ENCODE measurements at regions not wholly inside any gene's neighbourhood (a gene's known extent, or its start where the extent isn't known, plus 50 kb on each side); places are given as distances from the start of the nearest gene placed in this dataset.

DNA sequence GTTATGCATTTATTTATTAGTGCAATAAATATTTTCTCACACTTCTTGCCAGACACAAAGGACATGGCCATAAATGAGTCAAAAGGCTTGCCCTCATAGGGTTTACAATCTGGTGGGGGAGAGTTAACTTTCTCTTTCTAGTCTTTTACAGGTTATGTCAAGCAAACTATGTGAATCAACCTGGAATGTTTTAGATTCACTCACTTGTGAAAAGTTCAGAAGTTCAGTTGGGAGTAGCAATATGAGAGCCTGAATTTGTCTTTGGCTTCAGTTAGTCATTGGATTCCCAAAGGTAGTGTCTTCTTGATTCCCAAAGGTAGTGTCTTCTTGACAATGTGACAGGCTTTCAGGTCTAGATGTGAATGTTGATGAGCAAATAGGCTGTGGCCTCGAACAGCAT is 264.8 kb downstream of the SOX2 start:
- Histone ChIP-seq H3K27ac (ENCODE audit: low read length) (no peak overlapping the region), H3K27me3 (ENCODE audit: control insufficient read depth, insufficient read depth, low read length) (no peaks in the 10 kb centered on the region), H3K36me3 (ENCODE audit: control insufficient read depth, insufficient read depth, low read length) (no peaks in the 10 kb centered on the region), H3K4me3 (ENCODE audit: low read depth in 2 of 2, low read length in 2 of 2) (no peak overlapping the region), H3K9me3 (ENCODE audit: control insufficient read depth, insufficient read depth, low read depth, low read length) (no peaks in the 10 kb centered on the region), H3K4me1 (ENCODE audit: control insufficient read depth, insufficient read depth, low read length) (no peaks in the 10 kb centered on the region)
- TF ChIP-seq TCF7L2 (IDR thresholded peaks at IDR 0.05; ENCODE audit: low read depth, low read length) (no peak), POLR2AphosphoS5 (IDR thresholded peaks at IDR 0.05; ENCODE audit: low read depth, low read length) (no peak), SIN3A (IDR thresholded peaks at IDR 0.05; ENCODE audit: borderline replicate concordance, insufficient read depth, low read depth, low read length) (no peak)
- TF ChIP-seq, protein P1, sequence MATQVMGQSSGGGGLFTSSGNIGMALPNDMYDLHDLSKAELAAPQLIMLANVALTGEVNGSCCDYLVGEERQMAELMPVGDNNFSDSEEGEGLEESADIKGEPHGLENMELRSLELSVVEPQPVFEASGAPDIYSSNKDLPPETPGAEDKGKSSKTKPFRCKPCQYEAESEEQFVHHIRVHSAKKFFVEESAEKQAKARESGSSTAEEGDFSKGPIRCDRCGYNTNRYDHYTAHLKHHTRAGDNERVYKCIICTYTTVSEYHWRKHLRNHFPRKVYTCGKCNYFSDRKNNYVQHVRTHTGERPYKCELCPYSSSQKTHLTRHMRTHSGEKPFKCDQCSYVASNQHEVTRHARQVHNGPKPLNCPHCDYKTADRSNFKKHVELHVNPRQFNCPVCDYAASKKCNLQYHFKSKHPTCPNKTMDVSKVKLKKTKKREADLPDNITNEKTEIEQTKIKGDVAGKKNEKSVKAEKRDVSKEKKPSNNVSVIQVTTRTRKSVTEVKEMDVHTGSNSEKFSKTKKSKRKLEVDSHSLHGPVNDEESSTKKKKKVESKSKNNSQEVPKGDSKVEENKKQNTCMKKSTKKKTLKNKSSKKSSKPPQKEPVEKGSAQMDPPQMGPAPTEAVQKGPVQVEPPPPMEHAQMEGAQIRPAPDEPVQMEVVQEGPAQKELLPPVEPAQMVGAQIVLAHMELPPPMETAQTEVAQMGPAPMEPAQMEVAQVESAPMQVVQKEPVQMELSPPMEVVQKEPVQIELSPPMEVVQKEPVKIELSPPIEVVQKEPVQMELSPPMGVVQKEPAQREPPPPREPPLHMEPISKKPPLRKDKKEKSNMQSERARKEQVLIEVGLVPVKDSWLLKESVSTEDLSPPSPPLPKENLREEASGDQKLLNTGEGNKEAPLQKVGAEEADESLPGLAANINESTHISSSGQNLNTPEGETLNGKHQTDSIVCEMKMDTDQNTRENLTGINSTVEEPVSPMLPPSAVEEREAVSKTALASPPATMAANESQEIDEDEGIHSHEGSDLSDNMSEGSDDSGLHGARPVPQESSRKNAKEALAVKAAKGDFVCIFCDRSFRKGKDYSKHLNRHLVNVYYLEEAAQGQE (IDR thresholded peaks at IDR 0.05; ENCODE audit: insufficient read depth in 1 of 2, low read depth in 2 of 2, low read length in 1 of 2), result no peak
- TF ChIP-seq, protein P2, sequence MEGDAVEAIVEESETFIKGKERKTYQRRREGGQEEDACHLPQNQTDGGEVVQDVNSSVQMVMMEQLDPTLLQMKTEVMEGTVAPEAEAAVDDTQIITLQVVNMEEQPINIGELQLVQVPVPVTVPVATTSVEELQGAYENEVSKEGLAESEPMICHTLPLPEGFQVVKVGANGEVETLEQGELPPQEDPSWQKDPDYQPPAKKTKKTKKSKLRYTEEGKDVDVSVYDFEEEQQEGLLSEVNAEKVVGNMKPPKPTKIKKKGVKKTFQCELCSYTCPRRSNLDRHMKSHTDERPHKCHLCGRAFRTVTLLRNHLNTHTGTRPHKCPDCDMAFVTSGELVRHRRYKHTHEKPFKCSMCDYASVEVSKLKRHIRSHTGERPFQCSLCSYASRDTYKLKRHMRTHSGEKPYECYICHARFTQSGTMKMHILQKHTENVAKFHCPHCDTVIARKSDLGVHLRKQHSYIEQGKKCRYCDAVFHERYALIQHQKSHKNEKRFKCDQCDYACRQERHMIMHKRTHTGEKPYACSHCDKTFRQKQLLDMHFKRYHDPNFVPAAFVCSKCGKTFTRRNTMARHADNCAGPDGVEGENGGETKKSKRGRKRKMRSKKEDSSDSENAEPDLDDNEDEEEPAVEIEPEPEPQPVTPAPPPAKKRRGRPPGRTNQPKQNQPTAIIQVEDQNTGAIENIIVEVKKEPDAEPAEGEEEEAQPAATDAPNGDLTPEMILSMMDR (IDR thresholded peaks at IDR 0.05), result no peak
- in situ Hi-C loops (cut with HindIII; ENCODE audit: low pct_unique_long_range_greater_than_20kb, low sequenced_read_pairs), result no loop called here
- no peak for DNase-seq (ENCODE audit: low read depth, low spot score)
- ChIA-PET POLR2A (no interaction called here), CTCF (no interaction called here)
- no TSS peak for BruUV-seq (replicated peaks)
- no peak for ATAC-seq
- intact Hi-C loops (cut with micrococcal nuclease; ENCODE audit: unreplicated experiment), result no loop called here

DNA sequence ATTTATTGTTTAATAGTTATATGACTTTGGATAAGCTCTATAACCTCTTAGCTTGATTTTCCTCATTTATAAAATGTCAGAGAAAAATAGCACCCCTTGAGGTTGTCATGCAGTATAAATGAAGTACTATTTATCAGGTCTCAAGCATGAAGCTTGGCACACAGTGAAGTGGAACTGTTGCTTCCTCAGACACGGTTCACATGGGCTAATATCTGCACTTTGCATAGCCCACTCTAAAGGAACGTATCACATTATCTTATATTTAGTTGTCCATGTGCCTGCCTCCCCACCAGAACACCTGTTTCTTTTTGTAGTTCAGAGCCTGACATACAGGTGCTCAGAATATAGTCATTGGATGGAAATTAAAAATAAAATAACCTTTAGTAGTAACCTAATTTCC is 273.7 kb downstream of the SOX2 start:
- Histone ChIP-seq H3K36me3 (ENCODE audit: control insufficient read depth, insufficient read depth, low read length) (no peaks in the 10 kb centered on the region), H3K27me3 (ENCODE audit: control insufficient read depth, insufficient read depth, low read length) (no peaks in the 10 kb centered on the region), H3K4me1 (ENCODE audit: control insufficient read depth, insufficient read depth, low read length) (no peaks in the 10 kb centered on the region), H3K27ac (ENCODE audit: low read length) (no peak overlapping the region), H3K9me3 (ENCODE audit: control insufficient read depth, insufficient read depth, low read depth, low read length) (no peaks in the 10 kb centered on the region), H3K4me3 (ENCODE audit: low read depth in 2 of 2, low read length in 2 of 2) (no peak overlapping the region)
- intact Hi-C loops (cut with micrococcal nuclease; ENCODE audit: unreplicated experiment) (no loop called here), in situ Hi-C loops (cut with HindIII; ENCODE audit: low pct_unique_long_range_greater_than_20kb, low sequenced_read_pairs) (no loop called here)
- DNase-seq (ENCODE audit: low read depth, low spot score), result no peak
- no peak for TF ChIP-seq TCF7L2 (IDR thresholded peaks at IDR 0.05; ENCODE audit: low read depth, low read length)
- no peak for ATAC-seq
- ChIA-PET CTCF (no interaction called here), POLR2A (no interaction called here)
- no TSS peak for BruUV-seq (replicated peaks)

DNA sequence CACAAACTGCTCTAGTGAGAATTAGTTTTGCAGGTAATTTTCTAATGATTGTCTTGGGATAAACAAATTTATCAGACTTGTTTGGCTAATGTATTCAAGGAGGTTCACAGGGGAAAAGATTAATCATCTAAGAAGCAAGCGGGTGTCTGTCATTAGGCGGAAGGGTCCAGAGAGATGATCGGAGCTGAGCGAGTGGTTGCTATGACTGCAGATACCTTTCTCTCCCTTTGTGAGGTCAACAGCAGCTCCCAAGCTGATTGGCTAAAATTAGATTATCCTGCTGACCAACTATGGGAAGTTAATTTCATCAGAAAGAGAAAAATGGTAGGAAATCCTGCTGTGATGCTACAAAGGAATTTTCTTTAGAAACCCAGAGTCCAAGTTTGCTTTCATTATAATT is 276.0 kb downstream of the SOX2 start:
- in situ Hi-C loops (cut with HindIII; ENCODE audit: low pct_unique_long_range_greater_than_20kb, low sequenced_read_pairs) (no loop called here), intact Hi-C loops (cut with micrococcal nuclease; ENCODE audit: unreplicated experiment) (no loop called here)
- BruUV-seq (replicated peaks), result no TSS peak
- Histone ChIP-seq H3K27ac (ENCODE audit: low read length) (no peak overlapping the region), H3K27me3 (ENCODE audit: control insufficient read depth, insufficient read depth, low read length) (no peaks in the 10 kb centered on the region), H3K4me3 (ENCODE audit: low read depth in 2 of 2, low read length in 2 of 2) (no peak overlapping the region), H3K36me3 (ENCODE audit: control insufficient read depth, insufficient read depth, low read length) (no peaks in the 10 kb centered on the region), H3K4me1 (ENCODE audit: control insufficient read depth, insufficient read depth, low read length) (no peaks in the 10 kb centered on the region), H3K9me3 (ENCODE audit: control insufficient read depth, insufficient read depth, low read depth, low read length) (no peaks in the 10 kb centered on the region)
- TF ChIP-seq, protein P2 (IDR thresholded peaks at IDR 0.05), result no peak
- TF ChIP-seq TCF7L2 (IDR thresholded peaks at IDR 0.05; ENCODE audit: low read depth, low read length) (no peak), POLR2AphosphoS5 (IDR thresholded peaks at IDR 0.05; ENCODE audit: low read depth, low read length) (no peak), SIN3A (IDR thresholded peaks at IDR 0.05; ENCODE audit: borderline replicate concordance, insufficient read depth, low read depth, low read length) (no peak)
- TF ChIP-seq, protein P1 (IDR thresholded peaks at IDR 0.05; ENCODE audit: insufficient read depth in 1 of 2, low read depth in 2 of 2, low read length in 1 of 2), result no peak
- ATAC-seq (no peak), DNase-seq (ENCODE audit: low read depth, low spot score) (no peak)
- CTCF ChIA-PET, result no interaction called here
- POLR2A ChIA-PET, result no interaction called here

Measured in Panc1 (cell line).